ENCODE measurements at regions not wholly inside any gene's neighbourhood (a gene's known extent, or its start where the extent isn't known, plus 50 kb on each side); places are given as distances from the start of the nearest gene placed in this dataset.

- POLR2A ChIA-PET = no interaction called here
- intact Hi-C loops (cut with micrococcal nuclease) (no loop called here), in situ Hi-C loops (cut with MboI) (no loop called here)
- no peaks in the 10 kb centered on the region for H3K4me1 ChIP-seq (replicated peaks in 1 of 2; ENCODE audit: control insufficient read depth in 2 of 2, insufficient read depth in 2 of 2, low read length in 2 of 2)
- ATAC-seq (no peak), DNase-seq (ENCODE audit: extremely low read depth in 1 of 4, low spot score in 3 of 4) (no peak), FAIRE-seq (no peak)
- no peaks in the 10 kb centered on the region for H3K9me3 ChIP-seq (replicated peaks; ENCODE audit: control insufficient read depth, insufficient read depth, low read depth, low read length)
- H3K27ac ChIP-seq (ENCODE audit: extremely low read depth, low read depth, low read length) = no peak overlapping the region
- H3K36me3 ChIP-seq (ENCODE audit: control insufficient read depth, insufficient read depth, low read length) = no peaks in the 10 kb centered on the region
- no peaks in the 10 kb centered on the region for H4K20me1 ChIP-seq (replicated peaks; ENCODE audit: control insufficient read depth, insufficient read depth, low read length)
- BruUV-seq (replicated peaks) = no TSS peak
- no peak overlapping the region for H3K9ac ChIP-seq (ENCODE audit: insufficient read depth in 1 of 2, low read depth in 2 of 2, low read length in 2 of 2)
- WGBS (ENCODE audit: insufficient coverage, low coverage, missing lambda C conversion rate) = 0% methylated on average over 4 of the region's 4 CpGs
- no peaks in the 10 kb centered on the region for H3K27me3 ChIP-seq (ENCODE audit: control insufficient read depth in 2 of 2, insufficient read depth in 2 of 2, low read length in 2 of 2)
- no peaks in the 10 kb centered on the region for H3K9me1 ChIP-seq (ENCODE audit: control insufficient read depth, insufficient read depth, low read length)
- H3K4me3 ChIP-seq = no peak overlapping the region
- no peak overlapping the region for H2AFZ ChIP-seq (ENCODE audit: low read depth, low read length)
- no peak overlapping the region for H3K4me2 ChIP-seq (ENCODE audit: insufficient read depth, low read length)
- no peaks in the 10 kb centered on the region for H3K79me2 ChIP-seq (ENCODE audit: control insufficient read depth, insufficient read depth, low read length)
- CTCF ChIA-PET (ENCODE audit: low intra/inter-chr PET ratio) = no interaction called here
- TF ChIP-seq, protein P1, sequence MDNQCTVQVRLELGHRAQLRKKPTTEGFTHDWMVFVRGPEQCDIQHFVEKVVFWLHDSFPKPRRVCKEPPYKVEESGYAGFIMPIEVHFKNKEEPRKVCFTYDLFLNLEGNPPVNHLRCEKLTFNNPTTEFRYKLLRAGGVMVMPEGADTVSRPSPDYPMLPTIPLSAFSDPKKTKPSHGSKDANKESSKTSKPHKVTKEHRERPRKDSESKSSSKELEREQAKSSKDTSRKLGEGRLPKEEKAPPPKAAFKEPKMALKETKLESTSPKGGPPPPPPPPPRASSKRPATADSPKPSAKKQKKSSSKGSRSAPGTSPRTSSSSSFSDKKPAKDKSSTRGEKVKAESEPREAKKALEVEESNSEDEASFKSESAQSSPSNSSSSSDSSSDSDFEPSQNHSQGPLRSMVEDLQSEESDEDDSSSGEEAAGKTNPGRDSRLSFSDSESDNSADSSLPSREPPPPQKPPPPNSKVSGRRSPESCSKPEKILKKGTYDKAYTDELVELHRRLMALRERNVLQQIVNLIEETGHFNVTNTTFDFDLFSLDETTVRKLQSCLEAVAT (IDR thresholded peaks at IDR 0.05) = no peak
- no peak for TF ChIP-seq MEIS2 (IDR thresholded peaks at IDR 0.05; ENCODE audit: partially characterized antibody)
- TF ChIP-seq GATAD2A (IDR thresholded peaks at IDR 0.05) = no peak
- TF ChIP-seq FOXK1 (CRISPR knock-in tag; IDR thresholded peaks at IDR 0.05; ENCODE audit: borderline replicate concordance) = no peak
- no peak for TF ChIP-seq SMAD2 (IDR thresholded peaks at IDR 0.05; ENCODE audit: low read depth, low read length)
- TF ChIP-seq PHF21A (IDR thresholded peaks at IDR 0.05; ENCODE audit: borderline replicate concordance, low read depth) = no peak
- TF ChIP-seq ZBTB17 (CRISPR knock-in tag; IDR thresholded peaks at IDR 0.05) = no peak
- TF ChIP-seq, protein P2, sequence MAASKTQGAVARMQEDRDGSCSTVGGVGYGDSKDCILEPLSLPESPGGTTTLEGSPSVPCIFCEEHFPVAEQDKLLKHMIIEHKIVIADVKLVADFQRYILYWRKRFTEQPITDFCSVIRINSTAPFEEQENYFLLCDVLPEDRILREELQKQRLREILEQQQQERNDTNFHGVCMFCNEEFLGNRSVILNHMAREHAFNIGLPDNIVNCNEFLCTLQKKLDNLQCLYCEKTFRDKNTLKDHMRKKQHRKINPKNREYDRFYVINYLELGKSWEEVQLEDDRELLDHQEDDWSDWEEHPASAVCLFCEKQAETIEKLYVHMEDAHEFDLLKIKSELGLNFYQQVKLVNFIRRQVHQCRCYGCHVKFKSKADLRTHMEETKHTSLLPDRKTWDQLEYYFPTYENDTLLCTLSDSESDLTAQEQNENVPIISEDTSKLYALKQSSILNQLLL (CRISPR knock-in tag; IDR thresholded peaks at IDR 0.05; ENCODE audit: borderline replicate concordance) = no peak
- TF ChIP-seq, protein P3, sequence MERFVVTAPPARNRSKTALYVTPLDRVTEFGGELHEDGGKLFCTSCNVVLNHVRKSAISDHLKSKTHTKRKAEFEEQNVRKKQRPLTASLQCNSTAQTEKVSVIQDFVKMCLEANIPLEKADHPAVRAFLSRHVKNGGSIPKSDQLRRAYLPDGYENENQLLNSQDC (CRISPR knock-in tag; IDR thresholded peaks at IDR 0.05) = no peak
Observed at GRCh38 chr14:53640695-53641094, 315.9 kb downstream of the BMP4 start.
